Ishikawa (cell line): ENCODE measurements at regions not wholly inside any gene's neighbourhood (a gene's known extent, or its start where the extent isn't known, plus 50 kb on each side); places are given as distances from the start of the nearest gene placed in this dataset.

Source experiments
- CREB1 ChIP-seq: IDR thresholded peaks from 2 replicates; pipeline ENCODE4 v1.6.1; 2012; ENCODE audit warnings: low read depth
- EP300 ChIP-seq: IDR thresholded peaks from 2 replicates; pipeline ENCODE4 v1.6.1; 2012; ENCODE audit warnings: borderline replicate concordance
- RAD21 ChIP-seq: IDR thresholded peaks from 2 replicates; pipeline ENCODE4 v1.6.1; 2012; ENCODE audit warnings: low read depth
- TEAD4 ChIP-seq: IDR thresholded peaks from 2 replicates; pipeline ENCODE4 v1.6.1; 2012
- YY1 ChIP-seq: IDR thresholded peaks from 2 replicates; pipeline ENCODE4 v1.6.1; 2012; ENCODE audit warnings: low read depth
- TF ChIP-seq, protein P1 (sequence below): IDR thresholded peaks from 2 replicates; pipeline ENCODE4 v1.6.1; 2012

DNA sequence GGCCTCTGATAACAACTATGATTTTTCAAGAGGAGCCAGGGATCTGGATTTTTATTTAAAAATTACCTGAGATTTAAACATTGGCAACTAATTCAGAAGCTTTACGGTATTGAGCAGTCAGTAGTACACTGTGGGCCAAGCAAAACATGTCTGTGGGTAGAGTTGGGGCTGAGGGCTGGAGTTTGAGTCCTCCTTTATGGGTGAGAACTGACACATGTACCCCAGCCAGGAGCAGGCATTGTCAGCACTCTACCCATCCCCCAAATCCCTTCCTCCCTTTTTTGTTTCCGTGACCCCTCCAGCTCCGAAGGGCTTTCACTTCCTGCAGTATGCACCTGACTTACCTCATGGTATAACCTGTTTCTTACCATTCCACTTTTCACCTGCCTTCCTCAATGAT lies 131.4 kb downstream of the SNX5 start:
- TF ChIP-seq RAD21 (no peak), CREB1 (no peak), EP300 (no peak), TEAD4 (no peak), YY1 (no peak)
- TF ChIP-seq, protein P1, sequence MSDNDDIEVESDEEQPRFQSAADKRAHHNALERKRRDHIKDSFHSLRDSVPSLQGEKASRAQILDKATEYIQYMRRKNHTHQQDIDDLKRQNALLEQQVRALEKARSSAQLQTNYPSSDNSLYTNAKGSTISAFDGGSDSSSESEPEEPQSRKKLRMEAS, result no peak
